ENCODE measurements at regions not wholly inside any gene's neighbourhood (a gene's known extent, or its start where the extent isn't known, plus 50 kb on each side); places are given as distances from the start of the nearest gene placed in this dataset.

DNA sequence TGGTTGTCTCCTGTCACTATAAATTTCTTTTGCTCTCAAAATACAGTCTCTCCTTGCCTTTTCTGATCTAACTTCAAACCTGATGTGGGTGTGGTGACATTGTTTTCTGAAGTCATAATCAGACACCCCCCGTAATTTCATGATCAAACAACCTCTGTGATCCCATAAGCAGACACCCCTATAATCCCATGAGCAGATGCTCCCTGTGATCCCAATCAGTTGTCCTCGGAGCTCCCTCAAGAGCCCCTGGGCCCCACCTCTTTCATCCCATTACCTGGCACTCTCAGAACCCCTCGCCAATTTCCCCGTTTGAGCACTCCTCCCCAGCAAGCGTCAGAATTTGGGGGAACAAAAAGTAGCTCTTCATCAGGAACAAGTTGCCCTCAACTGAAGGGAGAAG, 246.3 kb upstream of the FZD8 start:
- no peaks in the 10 kb centered on the region for H3K36me3 ChIP-seq (ENCODE audit: control insufficient read depth in 1 of 2, insufficient read depth in 2 of 2, low read length in 2 of 2)
- intact Hi-C loops (cut with micrococcal nuclease): no loop called here
- no peak for TF ChIP-seq YY1 (IDR thresholded peaks at IDR 0.05; ENCODE audit: extremely low read depth, insufficient replicate concordance, low read depth, low read length)
- no peak for TF ChIP-seq EZH2 (IDR thresholded peaks at IDR 0.05)
- no peak for TF ChIP-seq JUND (IDR thresholded peaks at IDR 0.05)
- no peak for TF ChIP-seq TCF7L2 (IDR thresholded peaks at IDR 0.05; ENCODE audit: borderline replicate concordance, extremely low read depth, insufficient read depth, insufficient read length)
- TF ChIP-seq CBX3 (IDR thresholded peaks at IDR 0.05; ENCODE audit: low read depth): no peak
- TF ChIP-seq ZNF274 (IDR thresholded peaks at IDR 0.05; ENCODE audit: low read depth, low read length): no peak
- TF ChIP-seq ELF1 (IDR thresholded peaks at IDR 0.05; ENCODE audit: borderline replicate concordance, low read depth): no peak
- no peak for TF ChIP-seq SIN3A (IDR thresholded peaks at IDR 0.05; ENCODE audit: low read depth)
- TF ChIP-seq CEBPB (IDR thresholded peaks at IDR 0.05; ENCODE audit: low read depth): no peak
- TF ChIP-seq SRF (IDR thresholded peaks at IDR 0.05; ENCODE audit: low read depth): no peak
- TF ChIP-seq ZFX (IDR thresholded peaks at IDR 0.05): no peak
- TF ChIP-seq, protein P1, sequence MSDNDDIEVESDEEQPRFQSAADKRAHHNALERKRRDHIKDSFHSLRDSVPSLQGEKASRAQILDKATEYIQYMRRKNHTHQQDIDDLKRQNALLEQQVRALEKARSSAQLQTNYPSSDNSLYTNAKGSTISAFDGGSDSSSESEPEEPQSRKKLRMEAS (IDR thresholded peaks at IDR 0.05): no peak
- no peak for TF ChIP-seq EGR1 (IDR thresholded peaks at IDR 0.05; ENCODE audit: low read depth)
- TF ChIP-seq, protein P2, sequence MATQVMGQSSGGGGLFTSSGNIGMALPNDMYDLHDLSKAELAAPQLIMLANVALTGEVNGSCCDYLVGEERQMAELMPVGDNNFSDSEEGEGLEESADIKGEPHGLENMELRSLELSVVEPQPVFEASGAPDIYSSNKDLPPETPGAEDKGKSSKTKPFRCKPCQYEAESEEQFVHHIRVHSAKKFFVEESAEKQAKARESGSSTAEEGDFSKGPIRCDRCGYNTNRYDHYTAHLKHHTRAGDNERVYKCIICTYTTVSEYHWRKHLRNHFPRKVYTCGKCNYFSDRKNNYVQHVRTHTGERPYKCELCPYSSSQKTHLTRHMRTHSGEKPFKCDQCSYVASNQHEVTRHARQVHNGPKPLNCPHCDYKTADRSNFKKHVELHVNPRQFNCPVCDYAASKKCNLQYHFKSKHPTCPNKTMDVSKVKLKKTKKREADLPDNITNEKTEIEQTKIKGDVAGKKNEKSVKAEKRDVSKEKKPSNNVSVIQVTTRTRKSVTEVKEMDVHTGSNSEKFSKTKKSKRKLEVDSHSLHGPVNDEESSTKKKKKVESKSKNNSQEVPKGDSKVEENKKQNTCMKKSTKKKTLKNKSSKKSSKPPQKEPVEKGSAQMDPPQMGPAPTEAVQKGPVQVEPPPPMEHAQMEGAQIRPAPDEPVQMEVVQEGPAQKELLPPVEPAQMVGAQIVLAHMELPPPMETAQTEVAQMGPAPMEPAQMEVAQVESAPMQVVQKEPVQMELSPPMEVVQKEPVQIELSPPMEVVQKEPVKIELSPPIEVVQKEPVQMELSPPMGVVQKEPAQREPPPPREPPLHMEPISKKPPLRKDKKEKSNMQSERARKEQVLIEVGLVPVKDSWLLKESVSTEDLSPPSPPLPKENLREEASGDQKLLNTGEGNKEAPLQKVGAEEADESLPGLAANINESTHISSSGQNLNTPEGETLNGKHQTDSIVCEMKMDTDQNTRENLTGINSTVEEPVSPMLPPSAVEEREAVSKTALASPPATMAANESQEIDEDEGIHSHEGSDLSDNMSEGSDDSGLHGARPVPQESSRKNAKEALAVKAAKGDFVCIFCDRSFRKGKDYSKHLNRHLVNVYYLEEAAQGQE (IDR thresholded peaks at IDR 0.05; ENCODE audit: low read depth): no peak
- TF ChIP-seq RAD21 (IDR thresholded peaks at IDR 0.05; ENCODE audit: low read depth): no peak
- H4K20me1 ChIP-seq (ENCODE audit: insufficient read depth): no peaks in the 10 kb centered on the region
- H3K4me3 ChIP-seq (replicated peaks in 1 of 2; ENCODE audit: low read depth in 1 of 2, low read length in 2 of 2): no peak overlapping the region
- ATAC-seq (no peak), DNase-seq (ENCODE audit: low read depth, low spot score) (no peak)
- no peak overlapping the region for H3K27ac ChIP-seq (ENCODE audit: low read depth, low read length)
- H3K4me1 ChIP-seq (ENCODE audit: control insufficient read depth in 1 of 2, insufficient read depth in 2 of 2, low read length in 2 of 2): no peaks in the 10 kb centered on the region
- no peak overlapping the region for H2AFZ ChIP-seq (ENCODE audit: low read depth, low read length, poor library complexity, severe bottlenecking)
- no TSS peak for BruUV-seq (replicated peaks)
- ChIA-PET POLR2A (no interaction called here), RAD21 (ENCODE audit: low non-redundant PET in 1 of 2, low total read pairs in 2 of 2, uncharacterized antibody in 2 of 2, unreplicated experiment in 2 of 2) (no interaction called here), CTCF (no interaction called here)
- H3K9ac ChIP-seq (ENCODE audit: low read length): no peak overlapping the region
- no peaks in the 10 kb centered on the region for H3K27me3 ChIP-seq (ENCODE audit: insufficient read depth, low read length)
- no peaks in the 10 kb centered on the region for H3K9me2 ChIP-seq (ENCODE audit: insufficient read depth)
- peaks cover 0 to 7% of the 10 kb centered on the region in 2 experiments; a peak in 1 of 4 replicates for H3K9me3 ChIP-seq (ENCODE audit: control insufficient read depth in 1 of 2, insufficient read depth in 1 of 2, low read depth in 1 of 2, low read length in 2 of 2)
- H3K79me2 ChIP-seq (ENCODE audit: insufficient read depth, low read length): no peaks in the 10 kb centered on the region
- no peak overlapping the region for H3K4me2 ChIP-seq (ENCODE audit: low read length)
